ENCODE measurements at regions not wholly inside any gene's neighbourhood (a gene's known extent, or its start where the extent isn't known, plus 50 kb on each side); places are given as distances from the start of the nearest gene placed in this dataset.
A peak's percentile ranks its signal among the peaks of the same experiment; 100 is the strongest.

DNA sequence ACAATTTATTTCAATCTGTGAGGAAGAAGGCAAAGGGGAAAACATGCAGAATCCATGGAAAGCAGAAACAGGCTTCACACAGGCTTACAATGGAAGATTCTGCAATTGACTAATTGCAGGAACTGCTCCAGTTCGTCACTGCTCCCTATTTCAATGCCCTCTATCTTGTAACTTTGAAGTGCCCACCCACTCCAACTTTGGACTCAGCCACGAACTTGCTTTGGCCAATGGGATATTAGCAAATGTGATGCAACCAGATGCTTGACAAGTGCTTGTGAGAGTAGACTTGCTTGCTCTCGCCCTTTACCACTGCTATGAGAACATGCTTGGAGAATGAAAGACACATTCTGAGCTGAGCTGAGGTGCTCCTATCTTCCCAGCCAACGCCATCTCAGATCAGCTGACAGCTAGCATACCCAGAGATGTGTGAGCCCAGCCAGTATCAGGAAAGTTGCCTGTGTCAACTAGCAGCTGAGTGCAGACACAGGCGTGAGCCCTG lies 105.7 kb upstream of the PTCHD1 start:
- DNase-seq: peak; percentile 15 to 18

- DNase-seq: no peak
These were observed 99.6 kb upstream of the PTCHD1 start for GRCh38 chrX:23235051-23235450.

DNA sequence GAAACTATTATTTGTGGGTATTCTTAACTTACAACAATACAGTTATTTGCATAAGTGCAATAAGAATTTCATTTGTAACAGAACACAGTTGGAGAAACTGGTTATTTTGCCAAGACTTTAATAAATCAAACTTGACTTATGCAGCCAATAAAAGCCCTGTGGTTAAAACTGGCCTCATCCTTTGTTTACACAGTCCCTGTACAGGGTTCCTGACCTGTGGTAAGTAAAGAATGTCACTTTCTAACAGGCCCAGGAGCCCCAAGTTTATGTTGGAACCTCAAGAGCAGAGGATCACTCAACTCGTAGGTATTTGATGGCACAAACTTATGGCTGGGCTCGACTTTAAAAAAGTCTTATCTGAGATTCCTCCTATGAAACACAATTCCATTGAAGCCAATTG lies 88.6 kb upstream of the PTCHD1 start:
- no peak for DNase-seq

DNA sequence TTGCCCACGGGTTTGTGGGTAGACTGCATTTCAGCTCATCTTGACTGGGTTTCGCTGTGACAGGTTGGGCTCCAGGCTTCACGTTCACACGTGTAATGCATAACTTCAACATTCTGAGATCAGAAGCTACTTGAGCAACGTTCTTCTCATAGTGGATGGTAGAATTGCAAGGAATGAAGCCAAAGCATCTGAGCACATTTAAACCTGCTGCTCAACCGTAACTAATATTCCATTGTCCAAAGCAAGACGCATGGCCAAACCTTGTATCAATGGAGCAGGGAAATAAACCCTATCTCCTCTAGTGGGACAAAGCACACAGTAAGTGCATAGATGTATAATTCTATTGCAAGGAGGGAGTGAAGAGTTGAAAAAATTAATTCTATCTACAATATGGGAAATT lies 86.5 kb upstream of the PTCHD1 start:
- DNase-seq: no peak

- no peak for DNase-seq
These were observed 83.6 kb upstream of the PTCHD1 start for GRCh38 chrX:23251043-23251442.

- no peak for DNase-seq
These were observed 70.8 kb upstream of the PTCHD1 start for GRCh38 chrX:23263892-23264291.

GRCh38 chrX:23269923-23270322 lies 64.7 kb upstream of the PTCHD1 start:
- DNase-seq: no peak

DNA sequence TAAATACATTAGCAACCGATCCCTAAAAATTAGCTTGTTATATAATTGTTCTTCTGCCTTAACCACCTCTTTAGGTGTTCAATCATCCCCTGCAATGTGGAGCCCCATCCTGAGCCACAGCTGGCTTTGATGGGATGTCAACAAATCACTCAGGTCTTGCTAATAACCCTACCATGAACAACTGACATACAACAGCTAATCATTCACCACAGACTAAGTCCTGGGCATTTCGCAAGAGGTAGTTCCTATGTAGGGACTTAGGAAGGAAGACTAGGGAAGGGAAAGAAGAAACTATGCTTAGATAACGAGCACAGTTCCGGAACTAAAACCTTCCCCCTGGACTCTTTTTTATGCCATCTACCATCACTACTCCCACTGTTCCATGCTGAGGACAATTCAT lies 63.6 kb upstream of the PTCHD1 start:
- DNase-seq: no peak

DNA sequence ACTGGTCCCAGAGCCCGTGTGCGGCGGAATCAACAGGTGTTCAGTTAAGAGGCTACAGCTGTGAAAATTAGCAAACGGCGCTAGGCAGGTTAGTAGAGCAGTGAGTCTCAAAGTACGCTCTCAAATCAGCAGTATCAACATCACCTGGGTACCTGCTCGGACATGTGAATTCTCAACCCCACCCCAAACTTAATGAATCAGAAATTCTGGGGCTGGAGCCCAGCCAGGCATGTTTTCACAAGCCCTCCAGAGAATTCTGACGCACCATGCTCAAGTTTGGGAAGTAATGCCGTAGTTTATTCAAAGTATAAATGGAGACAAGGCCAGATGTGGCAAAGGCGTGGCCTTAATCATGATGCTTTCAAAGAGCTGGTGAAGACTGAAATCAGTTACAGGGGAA lies 58.2 kb upstream of the PTCHD1 start:
- DNase-seq: no peak
